Endothelial cell (in vitro differentiated cells): ENCODE measurements at regions not wholly inside any gene's neighbourhood (a gene's known extent, or its start where the extent isn't known, plus 50 kb on each side); places are given as distances from the start of the nearest gene placed in this dataset.

Experiments
- DNase-seq: peaks from one replicate; pipeline ENCODE4 v3.0.0; 2021; ENCODE audit warnings: low spot score
- H3K27ac Mint-ChIP-seq: one replicate; pipeline ENCODE4 v1.8.0; 2021; ENCODE audit warnings: mixed read lengths, inconsistent platforms; ENCODE audit not compliant: unreplicated experiment
- H3K27me3 Mint-ChIP-seq: one replicate; pipeline ENCODE4 v1.8.0; 2021; ENCODE audit warnings: mild to moderate bottlenecking, moderate library complexity, mixed read lengths, inconsistent platforms; ENCODE audit not compliant: unreplicated experiment
- H3K36me3 Mint-ChIP-seq: one replicate; pipeline ENCODE4 v1.8.0; 2021; ENCODE audit warnings: mild to moderate bottlenecking, low read depth, mixed read lengths, inconsistent platforms; ENCODE audit not compliant: unreplicated experiment
- H3K4me1 Mint-ChIP-seq: one replicate; pipeline ENCODE4 v1.8.0; 2021; ENCODE audit warnings: mild to moderate bottlenecking, mixed read lengths, inconsistent platforms; ENCODE audit not compliant: unreplicated experiment
- H3K4me3 Mint-ChIP-seq: one replicate; pipeline ENCODE4 v1.8.0; 2021; ENCODE audit warnings: mild to moderate bottlenecking, mixed read lengths, inconsistent platforms; ENCODE audit not compliant: unreplicated experiment
- H3K9me3 Mint-ChIP-seq: one replicate; pipeline ENCODE4 v1.8.0; 2021; ENCODE audit warnings: mixed read lengths, inconsistent platforms; ENCODE audit not compliant: unreplicated experiment
- TF ChIP-seq, protein P1 (sequence below): fragments of 200-600 bp; sonication (generic); IDR thresholded peaks from one replicate; pipeline ENCODE4 v1.5.0; 2021; ENCODE audit warnings: antibody characterized with exemption; ENCODE audit not compliant: unreplicated experiment

DNA sequence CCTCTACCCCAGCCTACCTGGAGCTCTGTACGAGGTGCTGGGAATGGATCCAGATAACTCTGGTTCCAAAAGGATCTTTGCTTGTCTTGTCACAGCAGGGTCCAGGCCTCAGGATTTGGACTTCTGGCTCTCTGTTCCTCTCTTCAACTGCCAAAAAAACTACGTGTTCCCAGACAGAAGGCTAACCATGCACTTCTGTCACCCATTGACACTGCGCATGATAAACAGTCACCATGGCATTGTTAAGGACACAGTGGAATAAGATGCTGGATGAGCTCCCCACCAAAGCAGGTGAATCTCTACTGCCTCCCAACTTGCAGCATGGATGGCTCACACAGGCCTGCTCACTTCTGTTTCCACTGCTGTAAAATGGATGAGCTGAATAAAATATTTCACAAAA lies 637.9 kb downstream of the TNS3 start:
- Mint-ChIP-seq H3K27me3 (peaks cover 6% of the 10 kb centered on the region), H3K9me3 (no peaks in the 10 kb centered on the region), H3K36me3 (no peaks in the 10 kb centered on the region), H3K4me3 (no peak overlapping the region), H3K4me1 (no peaks in the 10 kb centered on the region), H3K27ac (no peak overlapping the region)
- TF ChIP-seq, protein P1, sequence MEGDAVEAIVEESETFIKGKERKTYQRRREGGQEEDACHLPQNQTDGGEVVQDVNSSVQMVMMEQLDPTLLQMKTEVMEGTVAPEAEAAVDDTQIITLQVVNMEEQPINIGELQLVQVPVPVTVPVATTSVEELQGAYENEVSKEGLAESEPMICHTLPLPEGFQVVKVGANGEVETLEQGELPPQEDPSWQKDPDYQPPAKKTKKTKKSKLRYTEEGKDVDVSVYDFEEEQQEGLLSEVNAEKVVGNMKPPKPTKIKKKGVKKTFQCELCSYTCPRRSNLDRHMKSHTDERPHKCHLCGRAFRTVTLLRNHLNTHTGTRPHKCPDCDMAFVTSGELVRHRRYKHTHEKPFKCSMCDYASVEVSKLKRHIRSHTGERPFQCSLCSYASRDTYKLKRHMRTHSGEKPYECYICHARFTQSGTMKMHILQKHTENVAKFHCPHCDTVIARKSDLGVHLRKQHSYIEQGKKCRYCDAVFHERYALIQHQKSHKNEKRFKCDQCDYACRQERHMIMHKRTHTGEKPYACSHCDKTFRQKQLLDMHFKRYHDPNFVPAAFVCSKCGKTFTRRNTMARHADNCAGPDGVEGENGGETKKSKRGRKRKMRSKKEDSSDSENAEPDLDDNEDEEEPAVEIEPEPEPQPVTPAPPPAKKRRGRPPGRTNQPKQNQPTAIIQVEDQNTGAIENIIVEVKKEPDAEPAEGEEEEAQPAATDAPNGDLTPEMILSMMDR, result no peak
- DNase-seq, result no peak

DNA sequence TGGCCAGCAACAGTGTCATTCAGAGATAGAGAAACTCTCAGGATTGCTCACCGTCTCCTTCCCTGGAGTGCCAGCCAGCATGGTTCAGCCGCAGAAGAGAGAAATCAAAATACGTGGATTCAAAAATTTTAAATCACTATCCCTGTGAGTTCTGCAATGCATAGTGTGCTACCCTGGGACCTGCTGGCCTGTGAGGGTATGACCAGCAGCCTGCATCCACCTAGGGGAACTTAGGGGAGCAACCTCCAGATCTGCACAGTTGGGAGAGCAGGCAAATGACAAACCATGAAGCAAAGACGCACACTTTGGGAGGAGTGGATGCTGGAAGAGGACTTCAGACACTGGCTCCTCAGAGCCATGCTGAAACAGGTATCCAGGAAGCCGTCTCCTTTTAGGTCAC lies 639.3 kb downstream of the TNS3 start:
- Mint-ChIP-seq H3K27me3 (peaks cover 6% of the 10 kb centered on the region), H3K36me3 (no peaks in the 10 kb centered on the region), H3K27ac (no peak overlapping the region), H3K4me3 (no peak overlapping the region), H3K4me1 (no peaks in the 10 kb centered on the region), H3K9me3 (no peaks in the 10 kb centered on the region)
- TF ChIP-seq, protein P1, result no peak
- DNase-seq, result no peak

DNA sequence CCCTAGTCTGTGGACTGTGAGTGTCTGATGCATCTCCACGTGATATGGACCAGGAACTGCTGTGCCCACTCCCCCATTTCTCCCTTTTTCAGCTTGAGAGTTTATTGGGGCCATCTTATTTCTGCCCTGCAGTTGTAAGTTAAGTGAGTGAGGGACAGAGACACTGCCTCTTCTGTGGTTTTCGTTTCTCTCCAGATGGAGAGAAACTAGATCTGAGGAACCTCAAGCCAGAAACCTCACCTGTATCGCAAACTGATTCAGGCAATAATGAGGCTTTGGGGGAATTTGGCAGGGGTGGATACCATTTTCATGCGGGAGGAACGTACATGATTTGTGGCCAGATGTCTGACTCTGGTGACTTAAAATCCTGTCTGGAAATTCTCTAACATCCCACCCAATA lies 641.7 kb downstream of the TNS3 start:
- no peak for DNase-seq
- Mint-ChIP-seq H3K27ac (no peak overlapping the region), H3K27me3 (peaks cover 1% of the 10 kb centered on the region), H3K9me3 (no peaks in the 10 kb centered on the region), H3K36me3 (no peaks in the 10 kb centered on the region), H3K4me3 (no peak overlapping the region), H3K4me1 (no peaks in the 10 kb centered on the region)
- TF ChIP-seq, protein P1, result no peak

DNA sequence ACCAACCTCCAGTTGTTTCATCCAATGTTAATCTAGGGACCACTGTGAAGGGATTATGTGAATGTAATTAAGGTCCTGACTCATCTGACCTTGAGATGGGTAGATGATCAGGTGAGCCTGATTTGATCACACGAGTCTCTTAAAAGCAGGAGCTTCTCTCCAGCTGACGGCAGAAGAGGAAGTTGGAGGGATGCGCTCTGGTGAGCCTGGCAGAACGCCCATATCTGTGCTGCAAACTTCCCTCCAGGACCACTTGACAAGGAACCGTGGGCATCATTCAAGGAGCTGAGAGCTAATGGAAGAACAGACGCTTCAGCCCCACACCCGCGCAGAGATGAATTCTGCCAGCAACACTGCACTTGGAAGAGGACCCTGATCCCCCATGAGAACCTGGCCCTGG lies 642.4 kb downstream of the TNS3 start:
- H3K4me1 Mint-ChIP-seq, result no peaks in the 10 kb centered on the region

DNA sequence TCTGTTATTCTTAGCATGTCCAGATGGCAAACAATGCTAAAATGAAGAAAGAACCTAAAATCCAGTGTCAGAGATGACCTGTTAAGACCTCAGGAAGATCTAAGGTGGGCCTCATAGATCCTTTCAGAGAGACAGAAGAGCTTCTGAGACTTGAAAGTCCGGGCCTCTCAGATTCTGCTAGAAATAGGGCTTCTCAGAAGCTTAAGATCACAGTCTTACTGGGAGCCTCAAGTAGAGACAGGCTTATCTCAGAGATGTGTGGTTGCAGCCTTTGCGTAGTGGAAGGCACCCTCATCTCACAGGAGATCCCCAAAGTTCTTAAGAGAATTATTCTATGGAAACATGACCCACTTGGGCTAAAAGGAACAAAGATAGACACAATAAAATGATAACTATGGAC lies 642.8 kb downstream of the TNS3 start:
- DNase-seq, result no peak
- Mint-ChIP-seq H3K4me1 (no peaks in the 10 kb centered on the region), H3K4me3 (no peak overlapping the region), H3K36me3 (no peaks in the 10 kb centered on the region), H3K27ac (no peak overlapping the region), H3K27me3 (peaks cover 1% of the 10 kb centered on the region), H3K9me3 (no peaks in the 10 kb centered on the region)
- TF ChIP-seq, protein P1, result no peak

More for the DNA sequence above, 642.4 kb downstream of the TNS3 start:
- H3K27me3 Mint-ChIP-seq, result peaks cover 1% of the 10 kb centered on the region
- no peak for DNase-seq
- H3K36me3 Mint-ChIP-seq, result no peaks in the 10 kb centered on the region
- no peaks in the 10 kb centered on the region for H3K9me3 Mint-ChIP-seq
- H3K4me3 Mint-ChIP-seq, result no peak overlapping the region
- H3K27ac Mint-ChIP-seq, result no peak overlapping the region
- TF ChIP-seq, protein P1, result no peak
